NCI-H748 treated with DMSO at 0.1 percent for 48 hours (cell line): ENCODE measurements at regions not wholly inside any gene's neighbourhood (a gene's known extent, or its start where the extent isn't known, plus 50 kb on each side); places are given as distances from the start of the nearest gene placed in this dataset.

Experiments used
- DNase-seq: peaks from one replicate; lab custom pipeline; 2025; lab: John Stamatoyannopoulos, UW

DNA sequence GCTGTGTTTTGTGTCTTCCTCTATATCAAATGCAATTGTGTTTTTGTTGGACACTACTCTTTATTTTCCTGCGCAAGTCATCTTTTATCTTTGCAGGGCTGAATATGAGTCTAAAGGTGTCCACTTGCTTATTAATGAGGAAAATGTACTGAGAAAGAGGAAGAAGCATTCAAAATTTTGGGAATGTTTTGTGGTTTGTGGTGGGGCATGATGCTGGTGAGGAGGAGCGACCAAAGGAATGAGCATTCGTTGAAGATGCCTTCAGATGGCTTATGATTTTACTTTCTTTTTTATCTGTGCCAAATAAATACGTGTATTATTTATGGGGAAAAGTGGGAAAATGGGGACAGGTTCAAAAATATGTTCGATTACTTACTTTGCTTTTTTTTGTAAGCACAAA is 63.9 kb upstream of the SMIM21 start:
- DNase-seq, result no peak

DNA sequence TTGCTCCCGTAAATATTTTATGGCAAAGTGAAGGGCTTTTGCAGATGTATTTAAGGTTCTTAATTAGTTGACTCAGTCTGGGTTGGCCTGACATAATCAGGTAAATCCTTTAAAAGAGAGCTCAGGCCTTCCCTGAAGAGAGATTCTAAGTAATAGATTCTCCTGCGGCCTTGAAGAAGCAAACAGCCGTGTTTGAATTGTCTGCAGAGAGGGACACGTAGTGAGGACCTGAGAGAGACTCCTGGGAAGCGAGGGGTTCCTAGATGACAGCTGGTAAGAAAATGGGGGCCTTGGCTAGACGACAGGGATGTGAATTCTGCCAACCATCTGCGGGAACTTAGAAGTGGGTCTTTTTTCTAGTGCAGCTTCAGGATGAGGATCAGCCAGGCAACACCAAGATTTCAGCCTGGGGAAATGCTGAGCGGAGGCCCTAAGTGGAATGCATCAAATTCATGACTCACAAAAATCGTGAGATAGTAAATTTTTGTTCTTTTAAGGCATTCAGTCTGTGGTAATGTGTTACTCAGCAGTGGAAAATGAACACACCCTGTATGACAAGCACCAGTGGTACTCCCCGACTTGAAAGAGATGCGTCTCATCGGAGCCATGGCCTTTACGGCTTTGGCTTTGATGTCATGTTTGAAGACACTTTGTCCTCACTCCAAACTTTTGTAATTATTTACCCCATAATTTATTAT is 62.1 kb upstream of the SMIM21 start:
- no peak for DNase-seq

DNA sequence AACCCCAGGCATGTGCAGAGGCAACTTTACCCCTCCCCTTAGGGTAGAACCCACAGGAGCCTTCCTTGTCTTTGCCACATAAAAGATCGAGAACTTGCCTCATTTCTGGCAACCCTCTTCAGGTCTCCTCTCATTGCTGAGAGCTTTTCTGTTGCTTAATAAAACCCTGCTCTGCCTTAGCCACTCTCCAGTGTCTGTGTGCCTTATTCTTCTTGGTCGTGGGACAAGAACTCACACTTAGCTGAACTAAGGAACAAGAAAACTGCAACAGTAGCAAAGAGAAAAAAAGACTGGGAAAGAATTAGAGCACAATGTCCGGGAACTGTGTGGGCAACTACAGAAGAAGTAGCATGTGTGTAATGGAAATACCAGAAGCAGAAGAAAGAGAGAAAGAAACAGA is 56.2 kb upstream of the SMIM21 start:
- no peak for DNase-seq

DNA sequence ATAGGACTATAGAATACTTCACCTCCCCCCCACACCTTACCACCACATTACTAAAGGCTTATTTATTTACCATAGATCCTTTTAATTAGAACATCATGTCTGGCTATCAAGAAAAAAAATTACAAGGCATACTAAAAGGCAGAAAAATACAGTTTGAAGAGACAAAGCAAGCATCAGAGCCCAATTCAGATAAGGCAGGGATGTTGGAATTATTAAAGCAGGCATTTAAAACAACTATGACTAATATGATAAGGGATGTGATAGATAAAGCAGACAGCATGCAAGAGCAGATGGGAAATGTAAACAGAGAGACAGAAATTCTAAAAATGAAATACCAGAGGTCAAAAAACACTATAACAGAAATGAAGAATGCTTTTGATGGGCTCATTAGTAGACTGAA is 55.4 kb upstream of the SMIM21 start:
- DNase-seq, result no peak

DNA sequence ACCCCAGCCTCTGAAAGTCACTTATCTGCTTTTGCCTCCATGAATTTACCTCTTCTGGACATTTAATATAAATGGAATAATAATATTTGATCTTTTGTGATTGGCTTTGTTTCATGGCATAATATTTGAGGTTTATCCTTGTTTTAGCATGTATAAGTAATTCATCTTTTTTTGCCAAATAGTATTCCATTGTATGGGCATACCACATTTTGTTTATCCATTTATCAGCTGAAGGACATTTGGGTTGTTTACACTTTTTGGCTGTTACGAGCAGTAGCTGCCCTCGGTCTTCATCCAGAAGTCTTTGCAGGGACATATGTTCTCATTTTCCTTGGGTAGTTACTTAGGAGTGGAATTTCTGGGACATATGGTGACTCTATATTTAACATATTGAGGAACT is 53.0 kb upstream of the SMIM21 start:
- DNase-seq, result no peak

DNA sequence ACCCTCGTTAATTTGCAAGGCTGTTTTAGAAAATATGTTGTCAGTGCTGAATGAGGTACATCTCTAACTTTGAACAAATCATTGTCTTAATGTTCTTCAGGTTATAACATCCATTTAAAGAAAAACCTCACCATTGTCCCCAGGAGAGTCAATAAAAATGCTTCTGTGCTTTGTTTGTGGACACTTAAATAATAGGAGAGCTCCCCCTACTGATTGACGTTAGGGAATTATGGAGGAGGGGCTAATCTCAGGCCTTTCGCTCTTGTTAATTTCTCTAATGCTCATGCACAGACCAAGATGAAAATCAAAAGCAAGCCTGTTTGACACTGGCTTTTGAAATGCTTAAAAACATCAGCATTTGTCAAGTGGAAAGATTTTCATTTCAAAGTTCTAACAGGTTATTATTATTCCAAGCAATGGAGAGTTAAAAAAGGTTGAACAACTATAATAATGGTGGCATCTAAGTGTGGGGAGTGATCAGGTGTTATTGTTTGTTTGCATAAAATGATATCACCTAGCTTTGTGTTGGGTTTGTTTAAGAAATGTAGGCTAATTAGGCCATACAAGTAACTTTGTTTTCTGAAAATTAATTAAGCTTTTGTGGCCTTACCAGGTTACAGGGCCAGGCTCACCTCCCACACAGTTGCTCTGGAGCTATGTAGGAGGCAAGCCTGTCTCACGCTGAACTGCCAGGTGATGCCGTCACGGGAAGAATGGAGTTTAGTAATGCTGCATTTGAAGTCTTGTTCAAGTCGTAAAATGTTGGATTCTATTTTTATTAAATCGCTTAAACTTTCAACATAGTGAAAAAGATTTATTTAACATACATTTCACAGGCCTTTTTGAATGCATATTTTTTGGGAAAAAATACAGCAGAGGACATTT is 51.7 kb upstream of the SMIM21 start:
- peak; percentile 88 for DNase-seq

DNA sequence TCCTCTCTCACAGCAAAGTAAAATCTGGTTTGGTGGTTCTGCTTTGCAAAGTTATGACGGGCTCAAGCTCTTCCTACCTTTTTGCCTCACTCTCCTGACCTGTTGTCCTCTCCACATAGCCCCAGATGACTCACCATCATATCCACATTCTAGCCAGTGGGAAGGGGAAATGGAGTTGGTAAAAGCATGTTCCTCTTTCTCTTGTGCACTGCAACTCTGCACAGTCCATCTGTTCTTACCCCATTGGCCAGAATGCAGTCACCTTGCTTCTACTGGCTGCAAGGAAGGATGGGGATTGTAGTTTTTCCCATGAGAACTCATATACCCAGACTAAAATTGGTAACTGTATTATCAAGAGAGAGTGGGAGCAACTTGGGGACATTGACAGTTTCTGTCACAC is 50.4 kb upstream of the SMIM21 start:
- DNase-seq, result no peak
